HCT116 (cell line): ENCODE measurements at regions not wholly inside any gene's neighbourhood (a gene's known extent, or its start where the extent isn't known, plus 50 kb on each side); places are given as distances from the start of the nearest gene placed in this dataset.

ENCODE experiments used
- ATAC-seq: fragments of 200-7000 bp; cut with Tn5 transposase; 2 replicates; pipeline ENCODE4 v1.9.1; 2020; ENCODE audit warnings: mild to moderate bottlenecking, moderate library complexity
- BruUV-seq: library from RNA; stranded (reverse); fragments of 400-500 nt; replicated peaks from 2 replicates; lab custom pipeline; 2021; lab: Mats Ljungman, UMichigan
- CTCF ChIA-PET: fragments of 300-600 bp; sonication (Branson Sonifier 250); formaldehyde crosslinking; loops from one replicate; lab custom pipeline; 2021; ENCODE audit warnings: antibody characterized with exemption; lab: Charles Lee
- POLR2A ChIA-PET: fragments of 300-600, 350-600 bp; sonication (Branson Sonifier 250); formaldehyde crosslinking; loops from one replicate; lab custom pipeline; 2021; ENCODE audit warnings: antibody characterized with exemption; lab: Charles Lee
- RAD21 ChIA-PET, 2 experiments: fragments of 300-600 bp; sonication (Branson Sonifier 250); formaldehyde crosslinking; loops; one replicate each; lab custom pipeline; 2023; ENCODE audit warnings: low total read pairs in 2 of 2; ENCODE audit not compliant: uncharacterized antibody in 2 of 2, unreplicated experiment in 2 of 2, low non-redundant PET in 1 of 2; lab: Charles Lee
- DNase-seq: peaks from one replicate; pipeline ENCODE4 v3.0.0-alpha.2; 2010; ENCODE audit warnings: low read depth, low spot score
- H2AFZ ChIP-seq: fragments of 200-600 bp; shearing (Covaris generic), sonication (generic); 2 replicates; pipeline ENCODE4 v1.6.1; 2017; ENCODE audit warnings: low read depth, mixed run types, mixed read lengths, antibody characterized with exemption, low read length; ENCODE audit not compliant: poor library complexity, severe bottlenecking
- H3K27ac ChIP-seq: 2 replicates; pipeline ENCODE4 v1.5.1; 2012; ENCODE audit warnings: low read depth, low read length
- H3K27me3 ChIP-seq: fragments of 200-600 bp; sonication (generic); 2 replicates; pipeline ENCODE4 v1.6.1; 2016; ENCODE audit warnings: mixed run types, low read length, mixed read lengths; ENCODE audit not compliant: insufficient read depth
- H3K36me3 ChIP-seq, 2 experiments: fragments of 200-500 bp in 1 of 2; fragments of 200-600 bp in 1 of 2; sonication (Bioruptor generic) in 1 of 2; sonication (generic) in 1 of 2; 2 replicates each; pipeline versions ENCODE4 v1.5.1 to v1.6.1; 2014 to 2016; ENCODE audit warnings: low read length in 2 of 2, inconsistent platforms in 1 of 2, mixed read lengths in 1 of 2, mixed run types in 1 of 2; ENCODE audit not compliant: insufficient read depth in 2 of 2, control insufficient read depth in 1 of 2
- H3K4me1 ChIP-seq, 2 experiments: fragments of 200-600 bp in 1 of 2; sonication (generic) in 1 of 2; 2 replicates each; pipeline versions ENCODE4 v1.5.1 to v1.6.1; 2012 to 2017; ENCODE audit warnings: low read length in 2 of 2, inconsistent platforms in 1 of 2, mild to moderate bottlenecking in 1 of 2, mixed read lengths in 1 of 2, mixed run types in 1 of 2, moderate library complexity in 1 of 2; ENCODE audit not compliant: insufficient read depth in 2 of 2, control insufficient read depth in 1 of 2
- H3K4me2 ChIP-seq: fragments of 200-600 bp; sonication (generic); 2 replicates; pipeline ENCODE4 v1.6.1; 2017; ENCODE audit warnings: mixed run types, low read length, mixed read lengths
- H3K4me3 ChIP-seq, 2 experiments: fragments of 200-600 bp in 1 of 2; sonication (generic) in 1 of 2; replicated peaks in 1 of 2; 2 replicates each; pipeline ENCODE4 v1.5.1; 2011 to 2016; ENCODE audit warnings: low read length in 2 of 2, control low read depth in 1 of 2, low read depth in 1 of 2, mild to moderate bottlenecking in 1 of 2, mixed read lengths in 1 of 2, mixed run types in 1 of 2
- H3K79me2 ChIP-seq: fragments of 200-600 bp; sonication (generic); 2 replicates; pipeline ENCODE4 v1.6.1; 2017; ENCODE audit warnings: mild to moderate bottlenecking, mixed run types, low read length, moderate library complexity, mixed read lengths; ENCODE audit not compliant: insufficient read depth
- H3K9ac ChIP-seq: fragments of 200-600 bp; sonication (generic); 2 replicates; pipeline ENCODE4 v1.6.1; 2016; ENCODE audit warnings: low read length, mixed read lengths
- H3K9me2 ChIP-seq: fragments of 200-600 bp; sonication (generic), shearing (Covaris generic); 2 replicates; pipeline ENCODE4 v1.6.1; 2017; ENCODE audit warnings: mixed run types, mild to moderate bottlenecking, moderate library complexity; ENCODE audit not compliant: insufficient read depth
- H3K9me3 ChIP-seq, 2 experiments: fragments of 200-500 bp in 1 of 2; fragments of 200-600 bp in 1 of 2; sonication (Bioruptor generic) in 1 of 2; sonication (generic) in 1 of 2; 2 replicates each; pipeline ENCODE4 v1.6.1; 2014 to 2017; ENCODE audit warnings: low read length in 2 of 2, mixed read lengths in 2 of 2, inconsistent platforms in 1 of 2, low read depth in 1 of 2, mild to moderate bottlenecking in 1 of 2, mixed run types in 1 of 2, moderate library complexity in 1 of 2; ENCODE audit not compliant: control insufficient read depth in 1 of 2, insufficient read depth in 1 of 2
- H4K20me1 ChIP-seq: fragments of 200-600 bp; sonication (generic), shearing (Covaris generic); 2 replicates; pipeline ENCODE4 v1.6.1; 2017; ENCODE audit warnings: mixed run types, mild to moderate bottlenecking, moderate library complexity; ENCODE audit not compliant: insufficient read depth
- ATF3 ChIP-seq: IDR thresholded peaks from 2 replicates; pipeline ENCODE4 v1.6.1; 2012
- ELF1 ChIP-seq: IDR thresholded peaks from 2 replicates; pipeline ENCODE4 v1.6.1; 2012; ENCODE audit warnings: low read depth, borderline replicate concordance
- EZH2phosphoT487 ChIP-seq: fragments of 200-600 bp; IDR thresholded peaks from 2 replicates; pipeline ENCODE4 v1.6.1; 2018; ENCODE audit warnings: antibody characterized with exemption, borderline replicate concordance
- MAX ChIP-seq: IDR thresholded peaks from 2 replicates; pipeline ENCODE4 v1.6.1; 2012
- POLR2A ChIP-seq: IDR thresholded peaks from 2 replicates; pipeline ENCODE4 v1.7.0; 2011; ENCODE audit warnings: borderline replicate concordance; ENCODE audit not compliant: insufficient read depth, insufficient read length; ENCODE audit errors: extremely low read depth
- SP1 ChIP-seq: IDR thresholded peaks from 2 replicates; pipeline ENCODE4 v1.6.1; 2012; ENCODE audit warnings: low read depth
- TCF7L2 ChIP-seq: IDR thresholded peaks from 2 replicates; pipeline ENCODE4 v1.7.0; 2011; ENCODE audit warnings: borderline replicate concordance, inconsistent platforms; ENCODE audit not compliant: insufficient read depth, insufficient read length; ENCODE audit errors: extremely low read depth
- YY1 ChIP-seq: IDR thresholded peaks from 2 replicates; pipeline ENCODE4 v1.6.1; 2011; ENCODE audit warnings: low read length, low read depth, moderate library complexity, mild to moderate bottlenecking; ENCODE audit not compliant: insufficient replicate concordance; ENCODE audit errors: extremely low read depth
- ZNF274 ChIP-seq: fragments of 200-500 bp; sonication (Bioruptor generic); IDR thresholded peaks from 2 replicates; pipeline ENCODE4 v1.6.1; 2014; ENCODE audit warnings: mild to moderate bottlenecking, low read depth, low read length, inconsistent platforms
- intact Hi-C: fragments of 100-400 bp; cut with micrococcal nuclease; formaldehyde crosslinking; loops from 2 replicates; pipeline ENCODE4 v1.10.0; 2022

GRCh38 chr2:187057466-187057865 lies 208.5 kb upstream of the ZSWIM2 start:
- no TSS peak for BruUV-seq
- H3K4me1 ChIP-seq = no peaks in the 10 kb centered on the region
- no peaks in the 10 kb centered on the region for H3K9me2 ChIP-seq
- TF ChIP-seq YY1 = no peak
- H3K27ac ChIP-seq = no peak overlapping the region
- H4K20me1 ChIP-seq = no peaks in the 10 kb centered on the region
- CTCF ChIA-PET = no interaction called here
- intact Hi-C loops = no loop called here
- H3K36me3 ChIP-seq = no peaks in the 10 kb centered on the region
- no peak overlapping the region for H3K4me3 ChIP-seq
- ATAC-seq (no peak), DNase-seq (no peak)
- no peaks in the 10 kb centered on the region for H3K27me3 ChIP-seq
- no peak overlapping the region for H3K4me2 ChIP-seq
- RAD21 ChIA-PET = no interaction called here
- no peaks in the 10 kb centered on the region for H3K9me3 ChIP-seq
- POLR2A ChIA-PET = no interaction called here
- H3K9ac ChIP-seq = no peak overlapping the region
- no peak overlapping the region for H2AFZ ChIP-seq
- no peaks in the 10 kb centered on the region for H3K79me2 ChIP-seq

- no peak for ATAC-seq
- H3K4me2 ChIP-seq = no peak overlapping the region
- no peaks in the 10 kb centered on the region for H3K4me1 ChIP-seq
- no peak for DNase-seq
- no peaks in the 10 kb centered on the region for H3K9me3 ChIP-seq
- RAD21 ChIA-PET = no interaction called here
- POLR2A ChIA-PET = no interaction called here
- no peak overlapping the region for H2AFZ ChIP-seq
- H3K27me3 ChIP-seq = no peaks in the 10 kb centered on the region
- H3K9me2 ChIP-seq = no peaks in the 10 kb centered on the region
- no peak overlapping the region for H3K4me3 ChIP-seq
- CTCF ChIA-PET = no interaction called here
- H4K20me1 ChIP-seq = no peaks in the 10 kb centered on the region
- TF ChIP-seq ELF1 (no peak), POLR2A (no peak), EZH2phosphoT487 (no peak), SP1 (no peak), MAX (no peak), ZNF274 (no peak), TCF7L2 (no peak), ATF3 (no peak)
- H3K27ac ChIP-seq = no peak overlapping the region
- no TSS peak for BruUV-seq
- intact Hi-C loops = no loop called here
- no peaks in the 10 kb centered on the region for H3K36me3 ChIP-seq
- H3K9ac ChIP-seq = no peak overlapping the region
- no peaks in the 10 kb centered on the region for H3K79me2 ChIP-seq
Measured at GRCh38 chr2:187056416-187057334, 207.7 kb upstream of the ZSWIM2 start.
